Astrocyte of the spinal cord (primary cell): ENCODE measurements at regions not wholly inside any gene's neighbourhood (a gene's known extent, or its start where the extent isn't known, plus 50 kb on each side); places are given as distances from the start of the nearest gene placed in this dataset.
"Not testable (repeated sequence)": the region's sequence is repeated elsewhere in the genome, so short reads cannot be mapped to it uniquely, and the experiment has no call there.

ENCODE experiments used
- DNase-seq: peaks from one replicate; pipeline ENCODE4 v3.0.0; 2011; ENCODE audit warnings: low read depth, low spot score
- H3K4me3 ChIP-seq: 2 replicates; pipeline ENCODE4 v1.5.1; 2011; ENCODE audit warnings: low read depth, mild to moderate bottlenecking, low read length, moderate library complexity
- in situ Hi-C: cut with HindIII; loops from 2 replicates; pipeline ENCODE4 v1.10.0; 2017; ENCODE audit warnings: low sequenced_read_pairs
- TF ChIP-seq, protein P1 (sequence below): IDR thresholded peaks from 2 replicates; pipeline ENCODE4 v1.5.1; 2012; ENCODE audit warnings: low read depth, mild to moderate bottlenecking, low read length, inconsistent platforms

GRCh38 chr20:39974966-39975501, 714.0 kb downstream of the MAFB start:
- no peak for DNase-seq
- in situ Hi-C loops = no loop called here
- no peak overlapping the region for H3K4me3 ChIP-seq
- TF ChIP-seq, protein P1, sequence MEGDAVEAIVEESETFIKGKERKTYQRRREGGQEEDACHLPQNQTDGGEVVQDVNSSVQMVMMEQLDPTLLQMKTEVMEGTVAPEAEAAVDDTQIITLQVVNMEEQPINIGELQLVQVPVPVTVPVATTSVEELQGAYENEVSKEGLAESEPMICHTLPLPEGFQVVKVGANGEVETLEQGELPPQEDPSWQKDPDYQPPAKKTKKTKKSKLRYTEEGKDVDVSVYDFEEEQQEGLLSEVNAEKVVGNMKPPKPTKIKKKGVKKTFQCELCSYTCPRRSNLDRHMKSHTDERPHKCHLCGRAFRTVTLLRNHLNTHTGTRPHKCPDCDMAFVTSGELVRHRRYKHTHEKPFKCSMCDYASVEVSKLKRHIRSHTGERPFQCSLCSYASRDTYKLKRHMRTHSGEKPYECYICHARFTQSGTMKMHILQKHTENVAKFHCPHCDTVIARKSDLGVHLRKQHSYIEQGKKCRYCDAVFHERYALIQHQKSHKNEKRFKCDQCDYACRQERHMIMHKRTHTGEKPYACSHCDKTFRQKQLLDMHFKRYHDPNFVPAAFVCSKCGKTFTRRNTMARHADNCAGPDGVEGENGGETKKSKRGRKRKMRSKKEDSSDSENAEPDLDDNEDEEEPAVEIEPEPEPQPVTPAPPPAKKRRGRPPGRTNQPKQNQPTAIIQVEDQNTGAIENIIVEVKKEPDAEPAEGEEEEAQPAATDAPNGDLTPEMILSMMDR = no peak

- in situ Hi-C loops = no loop called here
- no peak for DNase-seq
- TF ChIP-seq, protein P1 = no peak
- no peak overlapping the region for H3K4me3 ChIP-seq
These were observed 720.5 kb downstream of the MAFB start for GRCh38 chr20:39968495-39968894.

DNA sequence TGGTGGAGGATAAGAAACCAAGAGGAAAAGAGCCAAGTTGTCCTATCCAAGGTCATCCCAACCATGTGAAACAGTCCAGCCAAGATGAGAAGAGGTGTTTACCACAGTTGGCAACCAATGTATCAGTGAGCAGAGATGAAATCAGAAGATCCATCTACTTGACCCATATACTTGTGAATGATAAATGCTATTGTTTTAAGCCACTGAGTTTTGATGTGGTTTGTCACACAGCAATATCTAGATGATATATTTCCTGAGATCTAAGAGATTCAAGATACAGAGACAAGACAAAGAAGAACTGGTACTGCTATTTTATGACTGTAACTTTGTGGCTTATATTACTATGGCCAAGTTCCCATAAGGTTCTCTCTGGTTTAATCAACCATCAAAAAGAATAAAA, 721.2 kb downstream of the MAFB start:
- no peak overlapping the region for H3K4me3 ChIP-seq
- TF ChIP-seq, protein P1 = no peak
- in situ Hi-C loops = no loop called here
- no peak for DNase-seq

GRCh38 chr20:39961637-39962244, 727.3 kb downstream of the MAFB start:
- no peak overlapping the region for H3K4me3 ChIP-seq
- in situ Hi-C loops = no loop called here
- TF ChIP-seq, protein P1 = no peak
- DNase-seq = no peak

DNA sequence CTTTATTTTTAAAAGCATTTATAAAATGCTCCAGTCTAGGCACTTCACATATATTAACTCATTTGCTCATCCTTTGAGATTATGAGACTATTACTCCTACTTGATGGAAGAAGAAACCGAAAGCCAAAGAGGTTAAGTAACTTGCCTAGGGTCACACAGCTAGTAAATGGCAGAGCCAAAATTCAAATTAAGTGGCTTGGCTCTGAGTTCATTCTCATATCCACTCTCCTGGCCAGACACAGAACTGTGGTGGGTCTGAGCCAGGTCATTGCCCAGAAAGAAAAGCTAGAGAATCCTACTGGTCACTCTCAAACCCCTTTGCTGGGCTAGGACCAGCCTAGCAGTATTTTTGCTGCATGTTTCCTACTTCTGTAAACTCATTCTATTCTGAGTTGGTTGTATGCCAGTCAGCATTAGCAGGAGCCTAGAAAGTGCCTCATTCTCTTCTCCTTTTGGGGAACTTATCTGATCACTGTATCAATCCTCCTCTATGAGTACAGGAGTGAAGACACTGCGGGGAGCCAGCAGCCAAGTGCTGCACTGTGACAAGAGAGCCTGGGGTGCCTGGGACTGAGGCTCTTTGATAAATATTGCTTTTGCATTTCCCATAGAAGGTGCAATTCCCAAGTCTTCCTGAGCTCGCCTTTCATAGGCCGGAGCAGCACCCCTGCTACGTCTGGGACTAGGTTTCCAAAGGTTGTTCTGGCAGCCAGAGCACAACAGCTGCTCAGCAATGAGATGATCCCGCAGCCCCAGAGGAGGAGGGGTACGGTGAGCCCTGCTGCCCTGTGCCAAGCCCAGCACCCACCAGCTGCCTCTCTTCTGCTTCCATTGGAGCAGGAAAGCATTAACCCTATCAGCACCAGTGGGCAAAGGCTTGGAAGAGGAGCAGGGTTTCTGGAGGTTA, 728.3 kb downstream of the MAFB start:
- TF ChIP-seq, protein P1 = no peak
- no peak overlapping the region for H3K4me3 ChIP-seq
- in situ Hi-C loops = no loop called here
- no peak for DNase-seq

DNA sequence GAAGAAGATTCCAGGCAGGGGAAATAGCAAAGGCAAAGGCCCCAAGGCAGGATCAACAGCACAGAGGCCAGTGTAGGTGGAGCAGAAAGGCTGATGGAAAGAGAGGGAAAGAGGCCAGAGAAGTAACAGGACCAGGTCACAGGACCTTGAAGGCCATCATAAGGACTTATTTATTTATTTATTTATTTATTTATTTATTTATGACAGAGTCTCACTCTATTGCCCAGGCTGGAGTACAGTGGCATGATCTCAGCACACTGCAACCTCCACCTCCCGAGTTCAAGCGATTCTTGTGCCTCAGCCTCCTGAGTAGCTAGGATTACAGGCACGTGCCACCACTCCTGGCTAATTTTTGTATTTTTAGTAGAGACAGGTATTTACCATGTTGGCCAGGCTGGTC, 731.1 kb downstream of the MAFB start:
- H3K4me3 ChIP-seq, in situ Hi-C loops, DNase-seq: not testable (repeated sequence)

DNA sequence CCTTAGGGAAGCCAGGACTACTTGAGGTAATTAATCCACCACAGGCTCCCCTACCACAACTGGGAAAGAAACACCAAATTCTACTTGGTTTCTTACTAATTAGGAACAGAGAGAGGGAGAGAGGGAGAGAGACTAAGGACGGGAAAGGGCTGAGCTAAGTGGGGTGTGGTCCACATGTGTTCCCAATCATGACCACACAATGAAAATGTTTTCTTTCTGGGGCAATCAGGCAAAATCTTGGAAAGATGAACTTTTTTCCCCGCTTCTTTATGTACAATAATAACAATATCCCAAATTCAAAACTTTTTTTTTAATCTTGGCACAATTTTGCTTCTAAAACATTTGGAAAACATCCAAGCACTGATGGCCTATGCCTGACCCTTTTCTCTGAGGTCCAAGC, 734.4 kb downstream of the MAFB start:
- TF ChIP-seq, protein P1 = no peak
- no peak overlapping the region for H3K4me3 ChIP-seq
- no peak for DNase-seq
- in situ Hi-C loops = no loop called here
